ACC112 (cell line): ENCODE measurements at regions not wholly inside any gene's neighbourhood (a gene's known extent, or its start where the extent isn't known, plus 50 kb on each side); places are given as distances from the start of the nearest gene placed in this dataset.
"Not testable (repeated sequence)": the region's sequence is repeated elsewhere in the genome, so short reads cannot be mapped to it uniquely, and the experiment has no call there.

Source experiments
- H2AFZ ChIP-seq: fragments of 200-600 bp; sonication (generic); one replicate; pipeline ENCODE4 v1.6.0; 2017; ENCODE audit warnings: antibody characterized with exemption, low read length; ENCODE audit not compliant: unreplicated experiment
- H3K27ac ChIP-seq: fragments of 200-600 bp; sonication (generic); 2 replicates; pipeline ENCODE4 v1.5.1; 2014; ENCODE audit warnings: low read depth, mild to moderate bottlenecking, antibody characterized with exemption, low read length, moderate library complexity
- H3K27me3 ChIP-seq: fragments of 200-600 bp; sonication (generic); 2 replicates; pipeline ENCODE4 v1.6.1; 2014; ENCODE audit warnings: mild to moderate bottlenecking, antibody characterized with exemption, low read length, moderate library complexity, mixed read lengths; ENCODE audit not compliant: insufficient read depth
- H3K36me3 ChIP-seq: fragments of 200-600 bp; sonication (generic); 2 replicates; pipeline ENCODE4 v1.6.1; 2016; ENCODE audit warnings: mild to moderate bottlenecking, antibody characterized with exemption, low read length, moderate library complexity, mixed read lengths; ENCODE audit not compliant: insufficient read depth
- H3K4me1 ChIP-seq: fragments of 200-600 bp; sonication (generic); one replicate; pipeline ENCODE4 v1.6.1; 2016; ENCODE audit warnings: low read length, mixed read lengths; ENCODE audit not compliant: insufficient read depth, unreplicated experiment, control insufficient read depth
- H3K4me3 ChIP-seq: fragments of 200-600 bp; sonication (generic); 2 replicates; pipeline ENCODE4 v1.5.1; 2014; ENCODE audit warnings: mild to moderate bottlenecking, low read depth, low read length
- H3K79me2 ChIP-seq: fragments of 200-600 bp; sonication (generic); one replicate; pipeline ENCODE4 v1.6.0; 2016; ENCODE audit warnings: low read length; ENCODE audit not compliant: control insufficient read depth, unreplicated experiment, insufficient read depth

DNA sequence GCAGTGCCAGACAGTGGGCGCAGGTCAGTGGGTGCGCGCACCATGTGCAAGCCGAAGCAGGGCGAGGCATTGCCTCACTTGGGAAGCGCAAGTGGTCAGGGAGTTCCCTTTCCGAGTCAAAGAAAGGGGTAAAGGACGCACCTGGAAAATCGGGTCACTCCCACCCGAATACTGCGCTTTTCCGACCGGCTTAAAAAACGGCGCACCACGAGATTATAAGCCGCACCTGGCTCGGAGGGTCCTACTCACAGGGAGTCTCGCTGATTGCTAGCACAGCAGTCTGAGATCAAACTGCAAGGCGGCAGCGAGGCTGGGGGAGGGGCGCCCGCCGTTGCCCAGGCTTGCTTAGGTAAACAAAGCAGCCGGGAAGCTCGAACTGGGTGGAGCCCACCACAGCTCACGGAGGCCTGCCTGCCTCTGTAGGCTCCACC lies 77.9 kb downstream of the NR4A2 start:
- H3K4me3 ChIP-seq: peak overlapping the region; percentile 46; the same call in 1 of the 2 replicates
- H3K4me1 ChIP-seq, H3K27ac ChIP-seq: not testable (repeated sequence)

DNA sequence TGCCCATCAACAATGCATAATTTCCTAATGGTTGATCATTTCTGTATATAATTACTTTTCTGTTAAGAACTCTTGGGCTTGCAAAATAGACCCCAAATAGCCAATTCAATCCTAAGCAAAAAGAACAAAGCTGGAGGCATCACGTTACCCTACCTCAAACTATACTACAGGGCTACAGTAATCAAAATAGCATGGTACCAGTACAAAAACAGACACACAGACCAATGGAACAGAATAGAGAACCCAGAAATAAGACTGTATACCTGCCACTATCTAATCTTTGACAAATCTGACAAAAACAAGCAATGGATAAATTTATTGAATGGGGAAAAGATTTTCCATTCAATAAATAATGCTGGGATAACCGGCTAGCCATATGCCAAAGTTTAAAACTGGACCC lies 78.8 kb downstream of the NR4A2 start:
- Histone ChIP-seq H3K4me1 (no peaks in the 10 kb centered on the region), H3K36me3 (no peaks in the 10 kb centered on the region), H2AFZ (no peak overlapping the region), H3K4me3 (peak overlapping the region; percentile 46), H3K27me3 (no peaks in the 10 kb centered on the region), H3K27ac (no peak overlapping the region), H3K79me2 (no peaks in the 10 kb centered on the region)

More for the DNA sequence above, 77.9 kb downstream of the NR4A2 start:
- not testable (repeated sequence) for H3K79me2 ChIP-seq, H2AFZ ChIP-seq, H3K27me3 ChIP-seq, H3K36me3 ChIP-seq

- H3K36me3 ChIP-seq: no peaks in the 10 kb centered on the region
- no peaks in the 10 kb centered on the region for H3K4me1 ChIP-seq
- H3K27ac ChIP-seq: no peak overlapping the region
- no peak overlapping the region for H3K4me3 ChIP-seq
- no peak overlapping the region for H2AFZ ChIP-seq
- H3K27me3 ChIP-seq: no peaks in the 10 kb centered on the region
- no peaks in the 10 kb centered on the region for H3K79me2 ChIP-seq
Measured at GRCh38 chr2:156242874-156243273, 89.6 kb downstream of the NR4A2 start.

DNA sequence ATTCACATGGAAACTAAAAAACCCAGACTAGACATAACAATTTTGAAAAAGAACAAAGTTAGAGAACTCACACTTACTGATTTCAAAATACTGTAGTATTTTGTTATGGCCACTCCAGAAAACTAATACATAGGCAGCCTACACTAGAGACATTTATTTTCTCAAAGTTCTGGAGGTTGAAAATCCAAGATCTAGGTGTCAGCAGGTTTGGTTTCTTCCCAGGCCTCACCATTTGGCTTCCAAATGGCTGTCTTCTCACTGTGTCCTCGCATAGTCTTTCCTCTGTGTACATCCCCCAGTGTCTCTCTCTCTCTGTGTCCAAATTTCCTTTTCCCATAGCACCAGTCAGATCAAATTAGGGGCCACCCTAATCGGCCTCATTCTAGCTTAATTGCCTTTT lies 95.0 kb downstream of the NR4A2 start:
- H3K27me3 ChIP-seq: no peaks in the 10 kb centered on the region
- no peak overlapping the region for H3K27ac ChIP-seq
- no peak overlapping the region for H3K4me3 ChIP-seq
- no peak overlapping the region for H2AFZ ChIP-seq
- no peaks in the 10 kb centered on the region for H3K79me2 ChIP-seq
- H3K36me3 ChIP-seq: no peaks in the 10 kb centered on the region
- H3K4me1 ChIP-seq: no peaks in the 10 kb centered on the region

- Histone ChIP-seq H3K36me3 (no peaks in the 10 kb centered on the region), H3K27ac (no peak overlapping the region), H3K4me1 (no peaks in the 10 kb centered on the region), H3K79me2 (no peaks in the 10 kb centered on the region), H3K27me3 (no peaks in the 10 kb centered on the region), H2AFZ (no peak overlapping the region), H3K4me3 (no peak overlapping the region)
Measured at GRCh38 chr2:156229724-156230362, 102.7 kb downstream of the NR4A2 start.

DNA sequence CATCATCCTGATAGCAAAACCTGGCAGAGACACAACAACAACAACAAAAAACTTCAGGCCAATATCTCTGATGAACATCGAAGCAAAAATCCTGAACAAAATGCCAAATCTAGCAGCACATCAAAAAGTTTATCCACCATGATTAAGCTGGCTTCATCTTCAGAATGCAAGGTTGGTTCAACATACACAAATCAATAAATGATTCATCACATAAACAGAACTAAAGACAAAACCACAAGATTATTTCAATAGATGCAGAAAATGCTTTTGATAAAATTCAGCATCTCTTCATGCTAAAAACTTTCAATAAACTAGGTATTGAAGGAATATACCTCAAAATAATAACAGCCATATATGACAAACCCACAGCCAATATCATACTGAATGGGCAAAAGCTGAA lies 109.2 kb downstream of the NR4A2 start:
- H3K27ac ChIP-seq, H3K4me1 ChIP-seq, H3K4me3 ChIP-seq, H3K27me3 ChIP-seq, H3K36me3 ChIP-seq, H3K79me2 ChIP-seq, H2AFZ ChIP-seq: not testable (repeated sequence)

GRCh38 chr2:156221703-156222102 lies 110.8 kb downstream of the NR4A2 start:
- Histone ChIP-seq H3K27me3 (no peaks in the 10 kb centered on the region), H3K4me1 (no peaks in the 10 kb centered on the region), H3K4me3 (no peak overlapping the region), H2AFZ (no peak overlapping the region), H3K36me3 (no peaks in the 10 kb centered on the region), H3K27ac (no peak overlapping the region), H3K79me2 (no peaks in the 10 kb centered on the region)

DNA sequence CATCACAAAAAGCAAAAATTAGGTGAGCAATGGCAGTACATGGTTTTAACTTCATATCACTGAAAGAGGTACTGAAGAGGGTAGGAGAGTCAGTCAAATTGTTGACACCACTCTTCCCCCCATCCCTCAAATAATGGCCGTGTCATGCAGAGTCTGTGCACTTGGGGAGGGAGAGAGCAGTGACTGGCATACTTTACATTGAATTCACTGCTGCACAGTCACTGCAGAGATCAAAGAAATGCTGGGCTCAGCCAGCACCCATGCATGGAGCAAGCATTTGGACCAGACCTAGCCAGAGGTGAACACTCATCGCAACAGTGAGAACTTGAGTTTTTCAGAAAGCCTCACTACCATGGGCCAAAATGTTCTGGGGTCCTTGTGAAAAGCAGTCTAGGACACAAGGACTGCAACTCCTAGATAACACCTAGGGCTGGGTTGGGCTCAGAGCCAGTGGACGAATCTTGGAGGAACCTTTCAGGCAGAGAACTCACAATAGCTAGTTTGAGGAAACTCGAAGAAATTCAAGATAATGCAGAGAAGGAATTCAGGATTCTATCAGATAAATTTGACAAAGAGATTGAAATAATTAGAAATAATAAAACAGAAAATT lies 112.9 kb downstream of the NR4A2 start:
- Histone ChIP-seq H3K4me3 (no peak overlapping the region), H3K4me1 (no peaks in the 10 kb centered on the region), H3K79me2 (no peaks in the 10 kb centered on the region), H3K36me3 (no peaks in the 10 kb centered on the region), H3K27me3 (no peaks in the 10 kb centered on the region), H3K27ac (no peak overlapping the region), H2AFZ (no peak overlapping the region)

DNA sequence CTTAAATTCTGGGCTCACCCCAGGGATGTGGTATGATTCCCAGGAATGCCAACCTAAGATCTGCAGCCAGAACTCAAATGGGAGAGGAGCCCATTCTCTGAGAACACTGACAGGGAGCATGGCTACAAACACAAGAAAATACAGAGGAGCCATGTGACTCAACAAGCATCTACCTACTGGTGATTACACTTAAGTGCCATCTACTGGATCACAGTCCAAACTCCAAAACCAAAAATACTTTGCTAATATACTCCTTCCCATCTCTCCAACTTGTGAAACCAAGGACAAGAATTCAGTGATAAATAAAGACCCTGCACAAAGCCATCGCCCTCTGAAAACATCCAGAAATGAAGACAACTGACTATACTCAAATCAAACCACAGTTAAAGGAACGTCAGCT lies 116.9 kb downstream of the NR4A2 start:
- Histone ChIP-seq H3K27me3 (no peaks in the 10 kb centered on the region), H3K79me2 (no peaks in the 10 kb centered on the region), H2AFZ (no peak overlapping the region), H3K4me1 (no peaks in the 10 kb centered on the region), H3K36me3 (no peaks in the 10 kb centered on the region), H3K27ac (no peak overlapping the region), H3K4me3 (no peak overlapping the region)

- Histone ChIP-seq H3K27me3 (no peaks in the 10 kb centered on the region), H3K4me3 (no peak overlapping the region), H3K27ac (no peak overlapping the region), H2AFZ (no peak overlapping the region), H3K36me3 (no peaks in the 10 kb centered on the region), H3K4me1 (no peaks in the 10 kb centered on the region), H3K79me2 (no peaks in the 10 kb centered on the region)
Measured at GRCh38 chr2:156211318-156211717, 121.2 kb downstream of the NR4A2 start.

DNA sequence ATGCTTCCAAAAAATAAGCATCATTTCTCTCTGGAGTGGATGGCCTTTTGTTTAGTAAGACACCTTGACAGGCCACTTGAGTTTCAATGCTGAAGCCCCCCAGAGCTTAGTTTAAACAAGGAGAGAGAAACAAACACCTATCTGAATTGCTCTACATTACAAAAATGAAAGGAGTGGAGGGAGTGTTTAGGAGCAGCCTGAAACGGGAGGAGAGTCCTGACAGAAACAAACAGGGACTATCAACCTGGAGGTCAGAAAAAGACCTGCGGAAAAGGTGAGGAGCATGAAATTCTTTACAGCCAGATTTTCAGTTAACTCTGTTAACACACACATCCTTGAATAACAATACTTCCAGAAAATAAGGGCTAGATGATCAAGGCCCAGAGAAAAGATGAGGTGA lies 126.2 kb downstream of the NR4A2 start:
- H3K27ac ChIP-seq: no peak overlapping the region
- no peak overlapping the region for H3K4me3 ChIP-seq
- no peaks in the 10 kb centered on the region for H3K4me1 ChIP-seq
- H2AFZ ChIP-seq: no peak overlapping the region
- H3K27me3 ChIP-seq: no peaks in the 10 kb centered on the region
- H3K36me3 ChIP-seq: no peaks in the 10 kb centered on the region
- no peaks in the 10 kb centered on the region for H3K79me2 ChIP-seq
